H9 (cell line): ENCODE measurements at regions not wholly inside any gene's neighbourhood (a gene's known extent, or its start where the extent isn't known, plus 50 kb on each side); places are given as distances from the start of the nearest gene placed in this dataset.

Experiments used
- DNase-seq: peaks from one replicate; pipeline ENCODE4 v3.0.0-alpha.2; 2017
- H2AFZ ChIP-seq: one replicate; pipeline ENCODE4 v1.6.1; 2013; ENCODE audit warnings: mild to moderate bottlenecking, low read length, control low read depth, moderate library complexity
- H2AK5ac ChIP-seq: 2 replicates; pipeline ENCODE4 v1.6.1; 2013; ENCODE audit warnings: low read length, control low read depth, mixed read lengths; ENCODE audit not compliant: insufficient read length
- H2BK120ac ChIP-seq: one replicate; pipeline ENCODE4 v1.6.1; 2013; ENCODE audit warnings: low read depth, mild to moderate bottlenecking, low read length, control low read depth, inconsistent platforms; ENCODE audit not compliant: poor library complexity, severe bottlenecking
- H2BK12ac ChIP-seq: 2 replicates; pipeline ENCODE4 v1.6.1; 2013; ENCODE audit warnings: low read length, control low read depth, mixed read lengths, low read depth; ENCODE audit not compliant: insufficient read length
- H2BK15ac ChIP-seq: 2 replicates; pipeline ENCODE4 v1.6.1; 2013; ENCODE audit warnings: low read depth, low read length, control low read depth
- H2BK20ac ChIP-seq: one replicate; pipeline ENCODE4 v1.6.1; 2013; ENCODE audit warnings: low read depth, mild to moderate bottlenecking, low read length, control low read depth, inconsistent platforms; ENCODE audit not compliant: poor library complexity, severe bottlenecking
- H2BK5ac ChIP-seq: 2 replicates; pipeline ENCODE4 v1.6.1; 2013; ENCODE audit warnings: low read length, control low read depth, mixed read lengths; ENCODE audit not compliant: insufficient read length
- H3K14ac ChIP-seq: 2 replicates; pipeline ENCODE4 v1.6.1; 2013; ENCODE audit warnings: low read length, control low read depth; ENCODE audit not compliant: insufficient read depth
- H3K18ac ChIP-seq: 2 replicates; pipeline ENCODE4 v1.6.1; 2013; ENCODE audit warnings: low read depth, mild to moderate bottlenecking, mixed read lengths, low read length, control low read depth; ENCODE audit not compliant: insufficient read length
- H3K23ac ChIP-seq: 2 replicates; pipeline ENCODE4 v1.6.1; 2013; ENCODE audit warnings: low read length, control low read depth, mixed read lengths, low read depth; ENCODE audit not compliant: insufficient read length
- H3K23me2 ChIP-seq: 2 replicates; pipeline ENCODE4 v1.6.1; 2013; ENCODE audit warnings: low read depth, mild to moderate bottlenecking, mixed read lengths, low read length, control low read depth; ENCODE audit not compliant: insufficient read length, poor library complexity, severe bottlenecking
- H3K27ac ChIP-seq: 2 replicates; pipeline ENCODE4 v1.5.1; 2013; ENCODE audit warnings: low read length, control low read depth, mixed read lengths, low read depth; ENCODE audit not compliant: insufficient read length
- H3K27me3 ChIP-seq: 2 replicates; pipeline ENCODE4 v1.6.1; 2013; ENCODE audit warnings: low read length, control low read depth, inconsistent platforms; ENCODE audit not compliant: insufficient read depth
- H3K4ac ChIP-seq: 2 replicates; pipeline ENCODE4 v1.6.1; 2013; ENCODE audit warnings: low read depth, mild to moderate bottlenecking, control low read depth, inconsistent platforms, low read length, moderate library complexity
- H3K4me1 ChIP-seq: 2 replicates; pipeline ENCODE4 v1.6.1; 2013; ENCODE audit warnings: low read length, control low read depth, inconsistent platforms; ENCODE audit not compliant: insufficient read depth
- H3K4me2 ChIP-seq: 2 replicates; pipeline ENCODE4 v1.6.1; 2013; ENCODE audit warnings: low read length, control low read depth, mixed read lengths; ENCODE audit not compliant: insufficient read length, insufficient read depth
- H3K56ac ChIP-seq: 2 replicates; pipeline ENCODE4 v1.6.1; 2013; ENCODE audit warnings: low read depth, mild to moderate bottlenecking, mixed read lengths, low read length, control low read depth; ENCODE audit not compliant: insufficient read length
- H3K79me1 ChIP-seq: 2 replicates; pipeline ENCODE4 v1.6.1; 2013; ENCODE audit warnings: low read depth, mild to moderate bottlenecking, moderate library complexity, low read length, control low read depth, inconsistent platforms; ENCODE audit not compliant: insufficient read depth, poor library complexity, severe bottlenecking
- H3K79me2 ChIP-seq: 2 replicates; pipeline ENCODE4 v1.6.1; 2013; ENCODE audit warnings: low read length, control low read depth, inconsistent platforms; ENCODE audit not compliant: insufficient read depth
- H3K9ac ChIP-seq: 2 replicates; pipeline ENCODE4 v1.6.1; 2013; ENCODE audit warnings: low read length, control low read depth, mixed read lengths; ENCODE audit not compliant: insufficient read length; ENCODE audit errors: extremely low read depth
- H3K9me3 ChIP-seq: one replicate; pipeline ENCODE4 v1.6.1; 2013; ENCODE audit warnings: low read depth, low read length, inconsistent platforms; ENCODE audit not compliant: control insufficient read depth
- H3T11ph ChIP-seq: one replicate; pipeline ENCODE4 v1.6.1; 2013; ENCODE audit warnings: mild to moderate bottlenecking, low read length, control low read depth, inconsistent platforms
- H4K20me1 ChIP-seq: one replicate; pipeline ENCODE4 v1.6.1; 2013; ENCODE audit not compliant: control insufficient read depth, insufficient read length, insufficient read depth
- H4K5ac ChIP-seq: 2 replicates; pipeline ENCODE4 v1.6.1; 2013; ENCODE audit warnings: low read depth, mild to moderate bottlenecking, mixed read lengths, low read length, control low read depth; ENCODE audit not compliant: insufficient read length
- H4K8ac ChIP-seq: replicated peaks from 2 replicates; pipeline ENCODE4 v1.6.1; 2013; ENCODE audit warnings: low read length, control low read depth, mixed read lengths, low read depth; ENCODE audit not compliant: insufficient read length
- H4K91ac ChIP-seq: 2 replicates; pipeline ENCODE4 v1.6.1; 2013; ENCODE audit warnings: low read depth, mild to moderate bottlenecking, moderate library complexity, mixed read lengths, low read length, control low read depth; ENCODE audit not compliant: insufficient read length
- H3K27ac Mint-ChIP-seq, 3 experiments: 2 replicates in 2 of 3; 3 replicates in 1 of 3; pipeline ENCODE4 v1.8.0; 2020 to 2021; ENCODE audit warnings: mixed read lengths in 3 of 3, mild to moderate bottlenecking in 1 of 3, moderate library complexity in 1 of 3
- H3K27me3 Mint-ChIP-seq: 2 replicates; pipeline ENCODE4 v1.8.0; 2021; ENCODE audit warnings: low read depth, mild to moderate bottlenecking, moderate library complexity, mixed read lengths
- H3K36me3 Mint-ChIP-seq, 3 experiments: 2 replicates in 2 of 3; 3 replicates in 1 of 3; pipeline ENCODE4 v1.8.0; 2020 to 2021; ENCODE audit warnings: low read depth in 3 of 3, mixed read lengths in 3 of 3; ENCODE audit not compliant: insufficient read depth in 1 of 3
- H3K4me1 Mint-ChIP-seq, 2 experiments: 2 replicates each; pipeline ENCODE4 v1.8.0; 2020; ENCODE audit warnings: mixed read lengths in 2 of 2
- H3K4me3 Mint-ChIP-seq, 2 experiments: 2 replicates in 1 of 2; 3 replicates in 1 of 2; pipeline ENCODE4 v1.8.0; 2020 to 2021; ENCODE audit warnings: mild to moderate bottlenecking in 2 of 2, mixed read lengths in 2 of 2, moderate library complexity in 1 of 2
- H3K9me3 Mint-ChIP-seq, 2 experiments: 2 replicates in 1 of 2; 3 replicates in 1 of 2; pipeline ENCODE4 v1.8.0; 2020; ENCODE audit warnings: mild to moderate bottlenecking in 2 of 2, mixed read lengths in 2 of 2, moderate library complexity in 1 of 2
- CTCF ChIP-seq: fragments of 200-600 bp; sonication (generic); conservative IDR thresholded peaks from 3 replicates; pipeline ENCODE4 v1.8.0; 2021; ENCODE audit warnings: antibody characterized with exemption, mild to moderate bottlenecking
- WGBS: extraction: QIAGEN DNeasy Blood & Tissue Kit; methylation state at CpG from one replicate; pipeline ENCODE4 v1.1.7; 2013; ENCODE audit warnings: missing lambda C conversion rate, low lambda C conversion rate, mixed read lengths; ENCODE audit not compliant: insufficient read length; ENCODE audit errors: extremely low coverage; 5-methylcytosine and 5-hydroxymethylcytosine counted together

GRCh38 chr4:136412708-136413107 lies 1119.6 kb downstream of the PCDH18 start:
- H3K14ac ChIP-seq, result no peak overlapping the region
- no peak overlapping the region for H4K8ac ChIP-seq
- H3K9me3 Mint-ChIP-seq, result no peaks in the 10 kb centered on the region
- no peak overlapping the region for H3K56ac ChIP-seq
- no peak overlapping the region for H3K9ac ChIP-seq
- H3K18ac ChIP-seq, result no peak overlapping the region
- no peaks in the 10 kb centered on the region for H3K27me3 Mint-ChIP-seq
- no peak overlapping the region for H2AK5ac ChIP-seq
- H4K20me1 ChIP-seq, result no peaks in the 10 kb centered on the region
- H3K23ac ChIP-seq, result no peak overlapping the region
- no peaks in the 10 kb centered on the region for H3K79me2 ChIP-seq
- no peaks in the 10 kb centered on the region for H3K27me3 ChIP-seq
- H3K4me2 ChIP-seq, result no peak overlapping the region
- DNase-seq, result no peak
- no peaks in the 10 kb centered on the region for H3K9me3 ChIP-seq
- no peak overlapping the region for H3T11ph ChIP-seq
- H3K4me3 Mint-ChIP-seq, result no peak overlapping the region
- H3K36me3 Mint-ChIP-seq, result no peaks in the 10 kb centered on the region
- H3K23me2 ChIP-seq, result no peaks in the 10 kb centered on the region
- no peak overlapping the region for H2BK15ac ChIP-seq
- no peaks in the 10 kb centered on the region for H3K4me1 Mint-ChIP-seq
- H4K5ac ChIP-seq, result no peak overlapping the region
- H3K4ac ChIP-seq, result no peak overlapping the region
- H3K27ac ChIP-seq, result no peak overlapping the region
- H2BK20ac ChIP-seq, result no peak overlapping the region
- WGBS, result no CpG with 5 or more reads among the region's 2 CpGs
- H3K27ac Mint-ChIP-seq, result no peak overlapping the region
- H2BK5ac ChIP-seq, result no peak overlapping the region
- no peak overlapping the region for H2AFZ ChIP-seq
- H3K4me1 ChIP-seq, result no peaks in the 10 kb centered on the region
- no peak for TF ChIP-seq CTCF
- H3K79me1 ChIP-seq, result no peaks in the 10 kb centered on the region
- H2BK120ac ChIP-seq, result no peak overlapping the region
- H2BK12ac ChIP-seq, result no peak overlapping the region
- H4K91ac ChIP-seq, result no peak overlapping the region
